ENCODE measurements at regions not wholly inside any gene's neighbourhood (a gene's known extent, or its start where the extent isn't known, plus 50 kb on each side); places are given as distances from the start of the nearest gene placed in this dataset.

DNA sequence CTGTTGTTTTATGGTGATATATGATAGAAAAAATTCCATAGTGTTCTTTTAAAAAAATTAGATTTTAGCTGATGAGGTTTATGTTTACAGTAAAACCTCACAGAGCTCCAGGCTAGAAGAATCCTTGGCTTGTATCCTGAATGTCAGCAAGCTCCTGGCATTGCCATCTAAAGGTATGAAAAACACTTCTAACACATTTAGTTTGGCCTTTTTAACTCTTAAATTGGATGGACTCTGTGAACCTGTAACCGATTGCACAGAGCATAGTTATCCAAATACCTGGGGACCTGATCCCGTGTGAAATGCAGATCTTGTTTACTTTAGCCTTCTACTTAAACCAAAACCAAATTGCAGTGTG is 241.1 kb upstream of the DCN start:
- no peaks in the 10 kb centered on the region for H3K27me3 ChIP-seq
- H3K4me3 ChIP-seq, result no peak overlapping the region
- no peak for ATAC-seq
- no peak overlapping the region for H3K27ac ChIP-seq
- no peaks in the 10 kb centered on the region for H3K9me3 ChIP-seq
- no peaks in the 10 kb centered on the region for H3K36me3 ChIP-seq
- 61 to 71% methylated on average over 1 to 2 of the region's 2 CpGs for whole genome bisulfite sequencing, 2 donors (ENCODE audit: low coverage in 1 of 2)
- TF ChIP-seq EP300 (IDR thresholded peaks at IDR 0.05) (no peak), POLR2AphosphoS5 (IDR thresholded peaks at IDR 0.05) (no peak), CTCF (IDR thresholded peaks at IDR 0.05) (no peak), POLR2A (IDR thresholded peaks at IDR 0.05) (no peak)
- peaks cover 0 to 14% (median 0%) of the 10 kb centered on the region in 3 donors for H3K4me1 ChIP-seq

GRCh38 chr12:91422811-91423692 is 240.4 kb upstream of the DCN start:
- H3K9me3 ChIP-seq, result no peaks in the 10 kb centered on the region
- no peak for TF ChIP-seq POLR2A (IDR thresholded peaks at IDR 0.05)
- no peak for TF ChIP-seq CTCF (IDR thresholded peaks at IDR 0.05)
- TF ChIP-seq POLR2AphosphoS5 (IDR thresholded peaks at IDR 0.05), result no peak
- no peak for TF ChIP-seq EP300 (IDR thresholded peaks at IDR 0.05)
- H3K36me3 ChIP-seq, result no peaks in the 10 kb centered on the region
- no peaks in the 10 kb centered on the region for H3K27me3 ChIP-seq
- H3K4me1 ChIP-seq, result peaks cover 0 to 14% (median 0%) of the 10 kb centered on the region in 3 donors
- whole genome bisulfite sequencing, 2 donors (ENCODE audit: low coverage in 1 of 2), result 10 to 62% methylated on average over 4 to 7 of the region's 7 CpGs
- H3K27ac ChIP-seq, result no peak overlapping the region
- no peak overlapping the region for H3K4me3 ChIP-seq
- ATAC-seq, result no peak

- Histone ChIP-seq H3K27me3 (no peaks in the 10 kb centered on the region), H3K36me3 (no peaks in the 10 kb centered on the region), H3K9me3 (no peaks in the 10 kb centered on the region), H3K4me3 (no peak overlapping the region), H3K27ac (no peak overlapping the region), H3K4me1 (peaks cover 0 to 14% (median 0%) of the 10 kb centered on the region in 3 donors)
- 0 to 45% methylated on average over 1 of the region's 1 CpG for WGBS, 2 donors (ENCODE audit: low coverage in 1 of 2)
- ATAC-seq, result no peak
- TF ChIP-seq POLR2AphosphoS5 (IDR thresholded peaks at IDR 0.05) (no peak), POLR2A (IDR thresholded peaks at IDR 0.05) (no peak), EP300 (IDR thresholded peaks at IDR 0.05) (no peak), CTCF (IDR thresholded peaks at IDR 0.05) (no peak)
Observed at GRCh38 chr12:91422127-91422526, 239.5 kb upstream of the DCN start.

DNA sequence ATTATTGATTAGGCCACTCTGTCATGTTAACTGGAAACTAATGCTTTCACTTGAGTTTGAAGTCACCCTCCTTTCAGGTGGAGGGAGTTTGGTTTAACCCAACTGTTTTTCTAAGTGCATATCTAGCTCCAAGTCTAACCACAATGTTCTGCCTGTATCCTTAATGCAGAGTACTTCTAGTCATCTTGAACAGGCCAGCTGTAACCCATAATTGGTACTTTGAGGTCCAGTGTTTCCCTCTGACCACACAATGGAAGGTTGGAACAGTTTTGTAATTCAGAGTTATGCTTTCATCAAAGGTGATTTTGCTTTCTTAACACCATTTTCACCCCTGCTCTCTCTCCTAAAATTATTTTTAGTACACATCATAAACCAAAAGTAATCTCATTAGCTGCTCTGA is 237.2 kb upstream of the DCN start:
- no peak for TF ChIP-seq CTCF (IDR thresholded peaks at IDR 0.05)
- no peak for ATAC-seq

More for the DNA sequence above, 237.2 kb upstream of the DCN start:
- Histone ChIP-seq H3K9me3 (no peaks in the 10 kb centered on the region), H3K4me3 (no peak overlapping the region), H3K27me3 (no peaks in the 10 kb centered on the region), H3K36me3 (no peaks in the 10 kb centered on the region), H3K27ac (no peak overlapping the region), H3K4me1 (peaks cover 0 to 14% (median 0%) of the 10 kb centered on the region in 3 donors)
